NOMO-1 (cell line): ENCODE measurements at regions not wholly inside any gene's neighbourhood (a gene's known extent, or its start where the extent isn't known, plus 50 kb on each side); places are given as distances from the start of the nearest gene placed in this dataset.

Experiments used
- DNase-seq, 2 experiments: peaks; one replicate each; lab custom pipeline; 2025; ENCODE audit not compliant: unreplicated experiment in 2 of 2; lab: John Stamatoyannopoulos, UW

DNA sequence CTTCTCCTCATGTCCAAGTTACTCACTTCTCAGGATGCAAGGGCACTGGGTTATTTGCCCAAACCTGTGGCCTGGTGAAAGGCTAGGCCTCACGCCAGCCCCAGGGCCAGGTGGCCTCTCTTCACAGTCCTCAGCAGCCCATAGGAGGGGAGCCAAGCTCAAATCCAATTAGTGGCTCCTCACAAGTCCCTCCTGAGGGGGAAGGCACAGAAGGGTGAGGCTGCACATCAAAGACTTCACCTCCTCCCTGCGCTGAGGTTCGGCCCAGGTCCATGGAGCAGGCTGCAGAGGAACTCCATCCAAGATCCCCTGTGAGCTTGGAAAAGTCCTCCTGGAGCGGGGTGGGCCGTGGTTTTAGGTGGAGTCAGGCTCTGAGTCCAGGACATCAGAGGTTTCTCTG lies 320.0 kb downstream of the FOXL1 start:
- no peak for DNase-seq

DNA sequence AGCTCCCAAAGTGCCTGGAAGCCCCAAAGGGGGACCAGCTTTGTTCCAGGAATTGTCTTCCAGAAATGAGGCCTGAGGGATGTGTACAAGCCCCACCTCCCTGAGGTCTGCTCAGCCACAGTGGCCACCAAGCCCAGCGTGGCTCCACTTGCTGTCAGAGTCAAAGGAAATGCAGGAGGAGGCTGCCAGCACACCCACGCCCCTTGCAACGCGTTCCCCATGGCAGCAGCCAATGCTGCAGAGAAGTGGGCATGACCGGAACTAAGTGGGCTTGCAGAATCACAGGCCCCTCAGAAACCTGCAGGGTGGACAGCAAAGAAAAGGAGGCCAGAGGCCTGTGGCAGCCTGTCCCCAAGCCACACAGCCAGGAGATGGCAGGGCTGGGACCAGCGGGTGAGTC lies 320.8 kb downstream of the FOXL1 start:
- no peak for DNase-seq

DNA sequence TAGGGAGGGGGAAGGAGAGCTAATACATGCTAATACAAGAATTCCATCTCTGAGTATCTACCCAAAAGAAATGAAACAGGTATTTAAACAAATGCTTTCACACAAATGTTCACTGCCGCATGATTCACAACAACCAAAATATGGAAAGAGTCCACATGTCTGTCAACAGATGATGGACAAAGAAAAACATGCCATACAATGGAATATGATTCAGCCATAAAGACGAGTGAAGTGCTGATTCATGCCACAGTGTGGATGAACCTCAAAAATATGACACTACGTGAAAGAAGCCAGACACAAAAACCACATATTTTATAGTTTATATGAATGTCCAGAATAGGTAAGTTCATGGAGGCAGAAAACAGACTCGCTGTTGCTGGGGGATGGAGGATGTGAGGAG lies 321.4 kb downstream of the FOXL1 start:
- DNase-seq, result no peak

DNA sequence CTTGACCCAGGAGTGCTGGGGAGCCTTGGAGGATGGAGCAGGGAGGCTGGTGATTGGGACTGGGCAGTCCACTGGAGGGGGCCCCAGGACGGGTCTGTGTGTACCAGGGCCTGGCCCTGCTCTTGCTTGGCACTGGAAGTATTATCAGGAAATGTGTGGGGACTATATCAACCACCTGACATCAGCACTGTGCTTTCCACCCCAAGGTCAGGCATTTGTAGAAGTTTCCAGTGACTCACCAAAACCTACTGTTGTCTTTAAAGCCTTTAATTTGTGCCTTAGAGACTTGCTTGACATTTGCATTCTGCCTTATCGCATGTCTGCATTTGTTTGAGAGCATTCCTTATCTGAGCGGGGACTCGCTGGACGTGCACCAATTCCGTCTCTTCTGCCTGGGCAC lies 323.1 kb downstream of the FOXL1 start:
- no peak for DNase-seq

DNA sequence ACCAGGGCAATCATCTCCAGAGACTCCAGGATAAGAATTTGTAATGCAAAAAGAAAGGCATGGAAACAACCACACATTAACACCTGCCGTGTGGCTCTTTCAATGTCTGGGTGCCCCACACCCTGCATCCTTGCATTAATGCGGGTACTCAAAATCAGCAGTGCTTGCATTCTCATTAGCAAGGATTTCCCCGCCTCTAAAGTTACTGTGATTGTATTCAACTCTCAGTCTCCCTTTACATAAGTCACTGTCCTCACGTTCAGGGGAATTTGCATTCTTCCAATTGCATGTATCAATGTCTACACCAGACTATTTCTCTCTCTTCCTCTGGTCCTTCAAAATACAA lies 324.3 kb downstream of the FOXL1 start:
- no peak for DNase-seq

DNA sequence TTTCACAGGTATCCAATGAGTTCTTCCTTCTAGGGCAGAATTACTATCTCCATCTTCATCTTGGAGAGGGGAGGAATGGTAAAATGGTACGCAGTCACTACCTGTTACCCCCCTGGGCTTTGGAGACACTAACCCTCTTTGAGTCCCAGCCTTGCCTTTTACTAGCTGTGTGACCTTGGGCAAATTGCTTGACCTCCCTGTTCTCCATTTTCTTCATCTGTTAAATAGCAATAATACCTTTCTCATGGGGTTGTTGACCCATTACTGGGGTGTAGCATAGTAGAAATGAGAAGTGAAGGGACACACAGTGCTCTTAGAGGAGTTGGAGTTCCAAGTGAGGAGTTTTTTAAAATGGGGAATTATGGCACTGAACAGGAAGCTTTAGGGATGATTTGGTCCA lies 324.7 kb downstream of the FOXL1 start:
- DNase-seq, result no peak

DNA sequence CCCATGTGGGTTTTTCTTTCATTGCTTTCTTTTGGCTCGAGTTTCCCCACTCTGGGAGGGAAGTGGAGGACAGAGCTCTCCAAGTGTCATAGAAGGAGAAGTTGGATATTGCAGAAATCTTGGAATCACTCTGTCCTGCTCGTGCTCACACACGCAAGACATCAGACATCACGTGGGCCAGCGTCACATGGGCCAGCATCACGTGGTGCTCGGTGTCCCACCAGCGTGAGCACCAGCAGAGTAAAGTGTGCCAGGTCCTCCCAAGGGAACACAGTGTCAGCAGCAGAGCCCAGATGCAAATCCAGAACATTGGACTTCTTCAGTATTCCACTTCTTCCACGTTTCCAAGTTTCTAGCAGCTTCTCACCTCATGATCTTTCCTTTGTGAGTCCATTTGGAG lies 327.0 kb downstream of the FOXL1 start:
- DNase-seq, result no peak

DNA sequence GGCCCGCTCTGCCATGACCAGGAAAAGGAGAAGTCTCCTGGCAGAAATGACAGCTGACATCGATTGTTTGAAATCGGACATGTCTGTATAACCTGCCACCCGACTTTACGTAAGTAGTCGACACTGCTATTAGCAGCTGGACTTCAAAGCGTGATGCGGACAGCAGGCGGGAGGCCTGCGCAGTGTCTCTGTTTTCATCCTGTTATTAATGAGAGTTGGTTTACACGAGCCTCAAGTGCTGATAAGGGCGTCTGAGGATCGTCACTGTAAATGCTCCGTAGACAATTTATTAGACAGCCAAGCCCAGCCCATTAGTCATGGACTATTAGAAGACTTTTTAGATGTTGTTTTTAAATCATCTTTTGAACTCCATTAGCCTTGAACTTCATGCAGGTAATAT lies 328.3 kb downstream of the FOXL1 start:
- DNase-seq, result no peak

DNA sequence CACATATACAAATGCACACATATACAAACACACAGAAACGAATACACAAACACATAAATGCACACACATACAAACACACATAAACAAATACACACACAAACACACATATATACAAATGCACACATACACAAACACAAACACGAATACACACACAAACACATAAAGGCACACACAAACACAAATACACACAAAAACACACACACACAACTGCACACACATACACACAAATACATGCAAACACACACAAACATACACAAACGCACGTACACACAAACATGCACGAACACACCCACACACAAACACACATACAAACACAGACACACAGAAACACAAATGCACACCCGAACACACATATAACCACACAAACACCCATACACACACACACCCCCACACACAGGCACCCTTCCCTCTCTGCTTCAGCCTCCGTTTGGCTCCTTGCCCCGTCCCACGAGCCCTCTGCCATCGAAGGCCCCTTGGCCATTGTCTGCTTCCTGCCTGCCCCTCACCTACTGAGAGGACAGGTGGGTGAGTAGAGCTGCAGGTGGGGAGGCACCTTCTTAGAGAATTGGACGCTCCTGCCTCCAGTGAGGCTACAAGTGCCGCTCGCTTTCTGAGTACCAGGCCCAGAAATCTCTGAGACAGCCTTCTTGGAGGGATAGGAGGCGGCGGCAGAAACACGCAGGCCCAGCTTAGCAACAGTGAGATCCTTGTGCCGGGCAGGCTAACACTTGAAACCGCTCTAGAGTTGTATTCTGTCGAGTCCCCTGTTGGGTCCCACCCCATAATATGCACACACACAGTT lies 331.2 kb downstream of the FOXL1 start:
- no peak for DNase-seq

DNA sequence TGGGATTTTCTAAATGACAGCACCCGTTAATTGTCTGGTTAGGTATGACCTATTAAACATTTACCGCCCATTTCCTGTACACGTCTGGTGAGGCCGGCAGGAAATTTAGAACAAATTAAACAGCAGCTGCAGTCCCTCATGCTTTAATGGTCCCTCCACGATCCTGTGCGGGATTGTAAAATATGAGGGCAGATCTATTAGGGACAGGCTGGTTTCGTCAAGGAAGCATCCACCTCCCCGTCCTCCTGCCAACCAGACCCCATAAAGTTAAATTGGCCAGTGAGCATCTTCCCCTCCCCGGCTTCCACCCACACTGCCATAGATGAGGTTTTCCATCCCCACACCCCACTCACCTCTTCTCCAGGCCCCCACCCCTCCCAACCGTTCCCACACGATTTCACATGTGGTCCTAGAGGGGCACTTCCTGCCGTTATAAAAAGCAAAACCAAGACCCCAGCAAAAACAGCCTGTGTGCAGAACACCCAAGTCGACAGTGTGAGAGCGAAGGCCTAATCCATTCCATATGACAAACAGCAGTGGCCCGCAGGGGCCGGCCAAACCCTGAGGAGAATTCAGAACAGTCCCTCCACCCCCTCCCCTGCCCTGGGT lies 331.9 kb downstream of the FOXL1 start:
- DNase-seq, result no peak

DNA sequence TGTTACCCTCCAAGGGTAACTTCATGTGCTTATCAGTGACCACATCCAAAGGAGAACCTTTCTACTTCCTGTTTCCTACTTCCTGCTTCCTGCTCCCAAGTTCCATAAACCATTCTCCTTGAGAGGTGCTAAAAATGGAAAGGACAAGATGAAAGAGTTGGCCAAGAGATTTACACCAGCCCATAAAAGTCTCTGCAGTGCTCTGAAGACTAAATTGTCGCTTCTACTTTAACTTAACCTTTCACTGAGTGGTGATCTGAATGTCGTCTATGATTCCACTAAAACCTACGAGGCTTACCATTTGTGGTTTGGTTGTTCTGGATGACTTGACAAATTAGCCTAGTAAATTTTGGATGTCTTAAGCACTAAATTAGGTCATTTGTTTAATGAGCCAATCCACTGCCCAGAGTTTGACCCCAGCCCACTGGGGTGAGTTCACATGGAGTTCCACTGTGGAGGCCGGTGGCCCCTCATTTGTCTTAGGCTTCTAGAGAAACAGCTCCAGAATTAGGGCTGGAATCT lies 333.1 kb downstream of the FOXL1 start:
- DNase-seq, result no peak

DNA sequence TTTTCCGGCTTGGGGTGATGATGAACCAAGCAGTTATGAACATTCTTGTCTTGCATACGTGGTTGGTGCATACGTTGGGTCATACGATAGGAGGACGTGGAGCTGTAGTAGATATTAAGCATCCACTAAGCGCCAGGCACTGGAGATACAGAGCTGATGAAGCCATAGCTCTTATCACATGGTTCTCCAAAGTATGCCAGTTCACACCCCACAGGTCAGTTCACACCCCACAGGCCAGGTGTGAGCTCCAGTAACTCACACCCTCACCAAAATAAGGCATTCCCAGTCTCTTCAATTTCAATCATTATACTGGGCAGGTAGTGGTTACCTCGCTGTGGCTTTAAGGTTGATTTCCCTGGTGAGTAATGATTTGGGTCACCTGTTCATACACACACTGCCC lies 335.5 kb downstream of the FOXL1 start:
- DNase-seq, result no peak

DNA sequence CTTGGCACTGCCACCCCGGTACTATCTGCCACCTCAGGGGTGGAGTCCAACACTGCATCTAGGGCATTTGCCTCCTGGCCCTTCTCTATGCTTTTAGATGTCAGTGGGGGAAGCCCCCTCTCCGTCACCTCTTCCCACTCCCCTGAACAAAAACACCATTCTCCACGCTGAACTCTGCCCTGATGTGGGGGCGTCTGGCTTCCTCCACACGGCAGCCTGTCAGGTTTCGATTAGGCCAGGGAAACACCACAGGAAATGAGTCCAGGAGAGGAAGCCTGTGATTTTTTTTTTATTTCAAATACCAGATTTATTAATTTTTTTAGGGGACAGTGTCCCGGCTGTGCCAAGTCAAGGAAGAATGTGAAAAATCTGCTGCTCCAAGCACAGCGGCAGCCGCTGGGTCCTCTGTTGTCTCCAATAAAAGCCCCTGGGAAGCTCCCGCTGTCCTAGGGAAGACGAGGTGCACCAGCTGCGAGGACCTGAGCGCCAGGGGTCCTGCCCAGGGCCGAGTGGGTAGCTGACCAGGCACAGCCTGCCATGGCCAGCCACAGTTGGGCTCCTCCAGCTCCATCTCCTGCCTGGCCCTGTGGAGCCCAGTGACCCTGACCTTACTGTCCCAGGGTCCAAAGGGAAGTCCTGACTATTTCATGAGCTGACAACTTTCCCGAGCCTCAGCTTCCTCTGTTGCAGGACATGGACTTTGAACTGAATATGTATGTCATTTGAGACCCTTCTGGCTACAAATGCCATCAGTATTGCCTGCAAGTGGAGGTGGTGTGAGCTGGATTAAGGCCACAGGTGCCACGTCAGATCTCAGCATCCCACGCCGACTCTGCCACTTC lies 336.7 kb downstream of the FOXL1 start:
- no peak for DNase-seq

DNA sequence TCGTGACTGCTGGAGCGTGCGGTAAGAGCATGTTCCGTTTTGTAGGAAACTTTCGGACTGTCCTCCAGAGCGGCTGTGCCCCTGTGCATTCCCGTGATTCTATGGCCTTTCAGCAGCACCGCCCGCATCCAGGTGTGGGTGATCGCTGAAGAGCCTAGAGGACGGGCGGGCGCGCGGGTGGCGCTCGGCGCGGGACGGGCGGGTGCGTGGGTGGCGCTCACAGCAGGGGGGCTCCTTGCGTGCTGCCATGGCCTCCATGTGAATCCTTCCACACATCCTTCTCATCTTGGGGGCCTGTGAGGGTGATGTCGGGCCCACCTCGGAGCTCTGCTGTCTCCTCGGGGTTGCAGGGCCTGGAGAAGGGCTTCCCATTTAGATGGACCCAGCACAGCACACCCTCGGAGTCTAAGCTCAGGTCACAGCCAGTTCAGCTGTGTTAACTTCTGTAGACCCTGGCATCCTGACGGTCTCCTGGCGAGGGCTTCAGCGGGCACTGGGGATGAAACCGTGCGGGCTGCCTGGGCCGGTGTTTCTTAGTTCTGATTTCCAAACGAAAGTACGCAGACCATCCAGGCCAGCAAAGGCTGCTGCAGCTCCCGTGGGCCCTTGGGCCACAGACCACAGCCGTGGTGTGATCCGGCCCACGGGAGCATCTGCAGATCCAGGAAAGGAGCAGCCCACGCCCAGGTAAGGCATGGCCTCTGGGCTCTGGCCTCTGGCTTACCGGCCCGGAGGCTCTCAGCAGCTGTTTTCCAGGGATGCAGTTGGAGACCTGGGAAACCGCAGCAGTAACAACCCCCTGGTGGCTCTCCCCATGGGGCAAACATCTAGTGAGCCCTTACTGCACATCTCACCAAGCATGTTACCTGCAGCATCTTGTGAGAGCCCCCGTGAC lies 339.4 kb downstream of the FOXL1 start:
- no peak for DNase-seq

DNA sequence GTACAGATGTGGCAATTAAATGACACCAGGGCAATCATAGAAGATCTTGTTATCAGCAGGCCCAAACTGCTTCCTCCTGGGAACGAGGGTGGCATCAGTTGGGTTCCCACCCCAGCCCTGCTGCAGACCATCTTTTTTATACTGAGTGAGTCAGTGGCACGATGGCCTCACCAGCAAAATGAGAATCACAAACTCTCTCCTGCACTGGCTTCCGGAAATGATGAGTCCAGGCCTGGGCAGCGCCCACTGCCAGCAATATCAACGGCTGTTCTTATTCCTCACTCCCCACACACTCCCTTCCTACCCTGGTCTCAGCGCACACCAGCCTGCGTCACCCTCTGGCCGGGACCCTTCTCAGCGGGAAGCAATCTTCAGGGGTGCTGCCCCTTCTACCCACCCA lies 340.3 kb downstream of the FOXL1 start:
- no peak for DNase-seq

DNA sequence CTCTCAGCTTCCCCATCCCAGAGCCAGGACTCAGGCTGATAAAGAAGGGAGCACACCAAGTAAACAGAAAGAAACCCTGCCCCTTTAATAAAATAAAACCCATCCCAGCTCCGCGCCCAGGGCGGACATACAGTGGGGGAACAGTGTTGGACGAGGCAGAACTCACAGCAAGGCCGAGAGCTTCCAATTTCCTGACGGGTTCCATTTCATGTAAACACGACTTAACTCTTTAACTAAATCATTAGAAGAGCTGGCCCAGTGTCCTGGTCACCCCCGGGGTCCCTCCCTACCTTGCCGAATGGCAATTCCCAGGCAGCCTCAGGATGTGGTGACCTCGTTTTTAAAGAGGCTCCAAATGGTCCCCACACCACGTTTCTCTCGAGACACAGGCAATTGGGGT lies 340.7 kb downstream of the FOXL1 start:
- DNase-seq, result no peak

DNA sequence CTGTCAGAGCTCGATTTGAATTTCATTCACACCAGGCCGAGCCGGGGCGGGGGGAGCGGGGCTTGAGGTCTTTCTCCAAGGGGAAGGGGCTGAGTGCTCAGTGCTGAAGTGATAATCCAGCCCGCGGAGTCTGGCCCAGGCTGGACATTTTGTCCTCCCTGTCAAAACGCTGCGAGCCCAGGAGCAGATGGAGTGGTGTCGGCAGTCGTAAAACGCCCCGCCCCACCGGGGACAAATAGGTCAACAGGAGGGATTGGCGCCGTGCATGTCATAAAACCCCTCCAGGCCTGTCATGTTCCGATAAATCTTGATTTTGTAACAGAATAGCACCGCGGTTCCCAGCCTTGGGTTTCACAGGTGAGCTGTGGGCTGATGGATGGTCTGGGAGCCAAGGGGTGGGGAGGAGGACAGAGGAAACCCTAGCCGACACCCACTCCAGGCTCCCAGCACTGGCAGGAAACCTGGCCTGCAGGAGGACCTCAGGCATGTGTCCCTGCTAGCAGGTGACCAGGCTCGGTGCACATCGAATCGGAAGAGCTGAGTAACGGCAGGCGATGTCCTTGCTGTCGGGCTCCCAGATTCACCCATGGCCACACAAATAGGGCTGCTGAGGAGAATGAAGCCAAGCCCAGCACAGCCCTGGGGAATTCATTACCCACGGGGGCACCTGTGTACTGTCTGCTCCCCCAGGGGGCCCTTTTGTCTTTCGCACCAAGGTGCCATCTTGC lies 341.4 kb downstream of the FOXL1 start:
- DNase-seq, result no peak

DNA sequence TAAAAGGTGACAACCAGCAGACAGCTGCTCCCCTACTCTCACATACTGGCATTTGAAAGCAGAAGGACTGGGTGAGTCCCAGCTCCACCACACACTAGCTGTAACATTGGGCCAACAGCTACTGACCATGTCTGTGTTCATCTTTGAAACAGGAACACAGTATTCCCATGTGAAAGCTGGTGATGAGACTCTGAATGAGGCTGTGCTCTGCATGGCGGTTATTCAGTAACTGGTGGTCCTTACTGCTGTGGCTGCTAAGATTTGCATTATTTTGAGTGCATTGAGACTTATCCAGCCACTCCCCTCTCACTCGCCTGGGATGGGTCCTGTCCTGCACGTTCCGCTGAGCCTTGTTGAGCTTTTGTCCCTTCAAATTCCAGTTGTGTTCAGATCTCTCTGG lies 342.9 kb downstream of the FOXL1 start:
- no peak for DNase-seq

DNA sequence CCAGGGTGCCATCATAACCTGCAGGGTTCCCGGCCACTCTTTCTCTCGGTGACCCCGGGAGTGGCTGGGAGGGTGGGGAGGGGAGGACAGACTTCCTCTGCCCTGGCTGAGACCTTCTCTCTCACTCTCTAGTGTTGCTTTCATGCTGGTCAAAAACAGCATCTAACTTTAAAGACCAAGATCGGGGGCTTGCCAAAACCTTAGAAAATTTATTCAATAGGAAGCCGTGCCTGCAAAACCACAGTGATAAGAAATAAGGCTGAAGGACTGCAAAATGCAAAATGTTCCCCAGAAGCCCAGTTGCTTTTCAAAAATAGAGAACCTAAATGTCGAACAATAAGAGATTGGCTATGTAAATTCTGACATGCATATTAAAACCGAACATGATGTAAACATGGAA lies 344.0 kb downstream of the FOXL1 start:
- no peak for DNase-seq

DNA sequence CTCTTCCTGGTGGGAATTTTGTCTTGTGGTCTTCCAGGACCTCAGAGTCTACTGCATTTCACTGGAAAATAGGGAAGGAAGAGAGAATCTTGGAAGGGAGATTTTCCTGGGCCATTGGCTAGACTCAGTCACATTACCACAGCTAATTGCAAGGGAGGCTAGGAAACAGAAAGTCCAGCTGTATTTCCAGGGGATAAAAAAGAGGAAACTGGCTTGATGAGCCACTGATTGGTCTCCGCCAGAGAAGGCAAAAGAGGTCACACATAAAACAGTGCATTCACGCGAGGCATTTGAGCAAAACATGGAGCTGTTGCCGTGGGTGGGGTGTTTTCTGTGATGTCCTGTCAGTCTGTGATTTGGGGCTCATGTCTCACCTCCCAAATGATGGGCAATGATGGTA lies 345.3 kb downstream of the FOXL1 start:
- DNase-seq, result peak in 1 of 2 experiments; percentile 1
